B cell (primary cell): ENCODE measurements at regions not wholly inside any gene's neighbourhood (a gene's known extent, or its start where the extent isn't known, plus 50 kb on each side); places are given as distances from the start of the nearest gene placed in this dataset.
A peak's percentile ranks its signal among the peaks of the same experiment; 100 is the strongest.

Experiments used
- ATAC-seq: fragments of 200-7000 bp; cut with Tn5 transposase; one replicate; pipeline ENCODE4 v1.10.0; 2021; ENCODE audit warnings: low read depth, mild to moderate bottlenecking, moderate number of reproducible peaks, moderate library complexity
- CTCF ChIA-PET: fragments of 350-600 bp; sonication (Branson Sonifier 250); formaldehyde crosslinking; loops from one replicate; lab custom pipeline; 2021; ENCODE audit warnings: antibody characterized with exemption, inconsistent platforms; lab: Charles Lee
- POLR2A ChIA-PET: fragments of 350-600 bp; sonication (Branson Sonifier 250); formaldehyde crosslinking; loops from one replicate; lab custom pipeline; 2021; ENCODE audit warnings: antibody characterized with exemption; lab: Charles Lee
- DNase-seq: peaks from one replicate; pipeline ENCODE4 v3.0.0; 2013
- H2AFZ ChIP-seq: 2 replicates; pipeline ENCODE4 v1.6.1; 2012; ENCODE audit warnings: mild to moderate bottlenecking, low read depth, low read length; ENCODE audit not compliant: insufficient read depth, poor library complexity, severe bottlenecking
- H3K27ac ChIP-seq, 2 donors: 1 replicate in 1 of 2; 2 replicates in 1 of 2; pipeline ENCODE4 v1.5.1; 2012 to 2013; ENCODE audit warnings: low read length in 2 of 2, mild to moderate bottlenecking in 2 of 2, moderate library complexity in 1 of 2
- H3K27me3 ChIP-seq, 4 experiments: fragments of 200-600 bp in 1 of 4; sonication (generic) in 1 of 4; replicated peaks in 1 of 4; 1 replicate in 2 of 4; 2 replicates in 2 of 4; pipeline versions ENCODE4 v1.6.1 to v1.7.0; 2013 to 2016; ENCODE audit warnings: low read length in 3 of 4, mild to moderate bottlenecking in 2 of 4, mixed read lengths in 1 of 4, moderate library complexity in 1 of 4; ENCODE audit not compliant: insufficient read depth in 4 of 4, control insufficient read depth in 3 of 4; ENCODE audit errors: control extremely low read depth in 1 of 4
- H3K36me3 ChIP-seq, 2 experiments: replicated peaks in 1 of 2; 1 replicate in 1 of 2; 2 replicates in 1 of 2; pipeline versions ENCODE4 v1.6.1 to v1.7.1; 2013; ENCODE audit warnings: low read length in 1 of 2; ENCODE audit not compliant: insufficient read depth in 2 of 2, control insufficient read depth in 1 of 2; ENCODE audit errors: control extremely low read depth in 1 of 2, extremely low read depth in 1 of 2
- H3K4me1 ChIP-seq, 2 donors: fragments of 200-600 bp in 1 of 2; sonication (generic) in 1 of 2; 1 replicate in 1 of 2; 2 replicates in 1 of 2; pipeline versions ENCODE4 v1.5.1 to v1.6.1; 2013 to 2017; ENCODE audit warnings: low read length in 2 of 2; ENCODE audit not compliant: control insufficient read depth in 2 of 2, insufficient read depth in 2 of 2
- H3K4me2 ChIP-seq: replicated peaks from 2 replicates; pipeline ENCODE3; 2012; ENCODE audit warnings: mild to moderate bottlenecking, low read depth, low read length; ENCODE audit not compliant: poor library complexity, severe bottlenecking
- H3K4me3 ChIP-seq, 5 experiments: fragments of 200-600 bp in 1 of 5; sonication (generic) in 1 of 5; 1 replicate in 3 of 5; 2 replicates in 2 of 5; pipeline versions ENCODE4 v1.5.1 to v1.7.0; 2011 to 2016; ENCODE audit warnings: low read length in 4 of 5, mild to moderate bottlenecking in 4 of 5, low read depth in 2 of 5, control low read depth in 1 of 5, moderate library complexity in 1 of 5; ENCODE audit not compliant: insufficient read depth in 1 of 5; ENCODE audit errors: control extremely low read depth in 1 of 5, extremely low read depth in 1 of 5
- H3K79me2 ChIP-seq: fragments of 200-600 bp; sonication (generic); one replicate; pipeline ENCODE4 v1.6.0; 2016; ENCODE audit warnings: low read length; ENCODE audit not compliant: control insufficient read depth, insufficient read depth
- H3K9ac ChIP-seq: fragments of 200-600 bp; sonication (generic); 2 replicates; pipeline ENCODE4 v1.6.1; 2017; ENCODE audit warnings: mild to moderate bottlenecking, low read length, moderate library complexity
- H3K9me3 ChIP-seq, 3 donors: one replicate each; pipeline versions ENCODE4 v1.6.1 to v1.7.1; 2013; ENCODE audit warnings: low read length in 2 of 3; ENCODE audit not compliant: control insufficient read depth in 2 of 3, insufficient read depth in 1 of 3; ENCODE audit errors: control extremely low read depth in 1 of 3
- H4K20me1 ChIP-seq: 2 replicates; pipeline ENCODE4 v1.6.0; 2012; ENCODE audit warnings: mild to moderate bottlenecking, low read length; ENCODE audit not compliant: insufficient read depth, control insufficient read depth, poor library complexity, severe bottlenecking
- H3K27ac Mint-ChIP-seq: one replicate; pipeline ENCODE4 v1.8.0; 2021; ENCODE audit warnings: mixed read lengths
- H3K27me3 Mint-ChIP-seq: one replicate; pipeline ENCODE4 v1.8.0; 2021; ENCODE audit warnings: mixed read lengths
- H3K4me1 Mint-ChIP-seq: one replicate; pipeline ENCODE4 v1.8.0; 2021; ENCODE audit warnings: mixed read lengths
- H3K4me3 Mint-ChIP-seq: one replicate; pipeline ENCODE4 v1.8.0; 2021; ENCODE audit warnings: mixed read lengths
- H3K9me3 Mint-ChIP-seq: one replicate; pipeline ENCODE4 v1.8.0; 2022; ENCODE audit warnings: mixed read lengths; ENCODE audit not compliant: insufficient read depth
- CTCF ChIP-seq: fragments of 200-600 bp; IDR thresholded peaks from one replicate; pipeline ENCODE4 v1.8.0; 2022; ENCODE audit warnings: antibody characterized with exemption, mild to moderate bottlenecking
- EZH2 ChIP-seq: IDR thresholded peaks from 2 replicates; pipeline ENCODE4 v1.6.1; 2012; ENCODE audit warnings: borderline replicate concordance, low read depth, mild to moderate bottlenecking, moderate library complexity, low read length; ENCODE audit not compliant: insufficient read depth, poor library complexity, severe bottlenecking
- WGBS: methylation state at CpG from one replicate; pipeline ENCODE4 v1.1.5; 2013; ENCODE audit warnings: missing lambda C conversion rate; ENCODE audit not compliant: insufficient coverage; 5-methylcytosine and 5-hydroxymethylcytosine counted together
- intact Hi-C: fragments of 100-400 bp; cut with micrococcal nuclease; formaldehyde crosslinking; loops from one replicate; pipeline ENCODE4 v1.10.0; 2022

GRCh38 chr15:66864086-66864830 lies 162.2 kb downstream of the SMAD6 start:
- ChIA-PET POLR2A (interaction anchor here (1.0 kb wide), 1 partner anchor 11 kb away, joined by 3 read pairs; no protein-coding TSS in a partner anchor), CTCF (interaction anchor here (0.7 to 4.5 kb wide), 8 partner anchors 13 to 1874 kb away, joined by 3 to 34 read pairs (median 5); no protein-coding TSS in a partner anchor)
- Histone ChIP-seq H3K4me3 (no peak overlapping the region), H3K27ac (peak overlapping the region; percentile 2 to 61), H4K20me1 (no peaks in the 10 kb centered on the region), H3K79me2 (no peaks in the 10 kb centered on the region), H3K4me1 (peaks cover 33 to 52% of the 10 kb centered on the region in 2 donors), H3K36me3 (no peaks in the 10 kb centered on the region), H3K9ac (no peak overlapping the region), H3K4me2 (no peak overlapping the region), H3K9me3 (peaks cover 0 to 8% (median 0%) of the 10 kb centered on the region in 3 donors), H2AFZ (no peak overlapping the region), H3K27me3 (peaks cover 0 to 3% (median 0%) of the 10 kb centered on the region in 4 experiments)
- ATAC-seq (no peak), DNase-seq (no peak)
- Mint-ChIP-seq H3K27me3 (no peaks in the 10 kb centered on the region), H3K4me3 (no peak overlapping the region), H3K9me3 (no peaks in the 10 kb centered on the region), H3K27ac (peak overlapping the region; percentile 67), H3K4me1 (peaks cover 51% of the 10 kb centered on the region)
- WGBS = 98% methylated on average over 4 of the region's 9 CpGs
- TF ChIP-seq EZH2 (no peak), CTCF (no peak)
- intact Hi-C loops = loop anchor here (5.0 to 10.0 kb wide), 2 partner anchors 162 to 221 kb away; partner anchors contain the start of gene SMAD6

GRCh38 chr15:66864871-66865281 lies 162.8 kb downstream of the SMAD6 start:
- peak overlapping the region; percentile 92 for H3K27ac Mint-ChIP-seq
- no peaks in the 10 kb centered on the region for H3K9me3 Mint-ChIP-seq
- POLR2A ChIA-PET = no interaction called here
- Histone ChIP-seq H3K27ac (peak overlapping the region; percentile 2 to 47), H4K20me1 (no peaks in the 10 kb centered on the region), H3K4me1 (peaks cover 33 to 52% of the 10 kb centered on the region in 2 donors), H2AFZ (no peak overlapping the region), H3K27me3 (peaks cover 0 to 3% (median 0%) of the 10 kb centered on the region in 4 experiments), H3K9me3 (peaks cover 0 to 8% (median 0%) of the 10 kb centered on the region in 3 donors), H3K9ac (no peak overlapping the region), H3K36me3 (no peaks in the 10 kb centered on the region), H3K4me2 (no peak overlapping the region), H3K79me2 (no peaks in the 10 kb centered on the region), H3K4me3 (no peak overlapping the region)
- no peak overlapping the region for H3K4me3 Mint-ChIP-seq
- ATAC-seq = no peak
- DNase-seq = peak; percentile 35
- H3K27me3 Mint-ChIP-seq = no peaks in the 10 kb centered on the region
- CTCF ChIA-PET = interaction anchor here (1.0 to 4.5 kb wide), 5 partner anchors 14 to 1544 kb away, joined by 3 to 34 read pairs (median 5); no protein-coding TSS in a partner anchor
- intact Hi-C loops = loop anchor here (5.0 to 10.0 kb wide), 3 partner anchors 163 to 972 kb away; partner anchors contain the start of gene SMAD6
- peaks cover 51% of the 10 kb centered on the region for H3K4me1 Mint-ChIP-seq
- TF ChIP-seq CTCF (no peak), EZH2 (no peak)
- 94% methylated on average over 3 of the region's 4 CpGs for WGBS
